SH-SY5Y (cell line): ENCODE measurements at regions not wholly inside any gene's neighbourhood (a gene's known extent, or its start where the extent isn't known, plus 50 kb on each side); places are given as distances from the start of the nearest gene placed in this dataset.

Source experiments
- GATA2 ChIP-seq: IDR thresholded peaks from 2 replicates; pipeline ENCODE4 v1.6.1; 2011; ENCODE audit warnings: mild to moderate bottlenecking, low read depth, low read length
- GATA3 ChIP-seq: IDR thresholded peaks from 2 replicates; pipeline ENCODE4 v1.6.1; 2011; ENCODE audit warnings: low read depth, mild to moderate bottlenecking, low read length, moderate library complexity

DNA sequence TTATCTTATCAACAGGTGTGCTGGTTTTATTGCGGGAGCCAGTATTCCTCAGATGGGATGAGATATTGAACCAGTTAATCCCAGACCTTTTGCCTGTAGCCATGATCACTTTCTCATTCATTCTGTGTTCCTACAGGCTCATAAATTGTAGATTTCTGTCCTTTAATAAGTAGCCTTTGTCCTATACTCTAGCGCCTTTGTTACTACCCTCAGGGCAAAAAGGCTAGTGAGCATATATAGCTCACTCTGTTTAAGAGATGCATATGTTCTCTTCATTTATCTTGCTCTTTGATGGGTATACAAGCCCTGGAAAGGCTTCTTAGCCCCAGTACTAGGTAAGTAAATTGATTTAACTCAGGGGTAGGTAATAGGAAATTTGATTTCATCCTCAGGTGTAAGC lies 95.1 kb downstream of the OXSM start:
- TF ChIP-seq GATA2, result no peak
- no peak for TF ChIP-seq GATA3

DNA sequence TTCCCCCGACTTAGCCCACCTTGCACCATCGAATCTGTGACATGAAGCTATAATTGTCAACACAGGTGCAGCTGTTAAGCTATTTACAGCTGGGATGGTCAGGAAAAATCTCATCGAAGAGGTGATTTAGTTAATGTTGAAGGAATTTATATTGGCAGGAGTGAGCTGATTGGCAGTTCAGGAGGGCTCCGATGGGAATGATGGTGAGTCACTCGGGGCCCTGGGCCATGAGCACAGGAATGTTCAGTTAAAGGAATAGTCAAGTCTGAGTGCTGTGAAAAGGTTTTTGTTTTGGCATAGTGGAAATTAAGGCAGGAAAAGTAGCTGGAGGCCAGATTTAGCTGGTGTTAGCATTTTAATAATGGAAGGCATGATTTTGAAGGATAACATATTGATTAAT lies 95.7 kb downstream of the OXSM start:
- TF ChIP-seq GATA3 (no peak), GATA2 (no peak)

DNA sequence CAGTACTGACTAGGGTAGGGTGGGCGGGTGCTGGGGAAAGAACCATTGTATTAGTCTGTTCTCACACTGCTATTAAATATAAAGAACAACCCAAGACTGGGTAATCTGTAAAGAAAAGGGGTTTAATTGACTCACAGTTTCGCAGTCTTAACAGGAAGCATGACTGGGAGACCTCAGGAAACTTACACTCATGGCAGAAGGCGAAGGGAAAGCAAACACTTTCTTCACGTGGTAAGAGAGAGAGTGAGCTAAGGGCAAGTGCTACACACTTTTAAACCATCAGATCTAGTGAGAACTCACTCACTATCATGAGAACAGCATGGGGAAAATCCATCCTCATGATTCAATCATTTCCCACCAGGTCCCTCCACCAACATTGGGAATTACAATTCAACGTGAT lies 98.0 kb downstream of the OXSM start:
- no peak for TF ChIP-seq GATA3
- TF ChIP-seq GATA2, result no peak

DNA sequence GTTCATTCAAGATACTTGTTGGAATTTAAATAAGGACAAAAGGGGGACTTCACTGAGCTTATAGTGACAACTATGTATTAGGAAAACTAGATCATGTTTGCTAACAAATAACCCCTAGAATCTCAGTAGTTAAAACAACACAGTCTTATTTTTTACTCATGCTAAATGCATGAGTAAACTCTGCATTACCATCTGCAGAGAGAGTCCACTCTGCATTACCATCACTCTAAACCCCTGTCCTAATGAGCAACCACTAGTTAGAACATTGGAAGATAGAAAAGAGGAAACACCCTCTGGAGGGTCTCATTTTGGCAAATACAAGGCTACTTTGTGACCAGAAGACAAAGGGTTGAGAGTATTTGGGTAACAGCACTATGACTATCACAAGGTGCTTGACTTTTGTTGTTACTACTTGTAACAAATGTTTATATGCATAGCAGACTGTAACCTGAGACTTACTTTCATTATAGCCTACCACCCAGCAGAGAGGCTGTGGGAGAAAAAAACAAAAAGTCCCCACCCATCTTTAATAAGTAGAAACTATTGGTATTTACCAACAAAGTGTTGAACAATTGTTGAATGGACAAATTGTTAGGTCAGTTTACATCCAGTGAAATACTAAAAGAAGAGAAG lies 99.1 kb downstream of the OXSM start:
- TF ChIP-seq GATA2 (no peak), GATA3 (no peak)

DNA sequence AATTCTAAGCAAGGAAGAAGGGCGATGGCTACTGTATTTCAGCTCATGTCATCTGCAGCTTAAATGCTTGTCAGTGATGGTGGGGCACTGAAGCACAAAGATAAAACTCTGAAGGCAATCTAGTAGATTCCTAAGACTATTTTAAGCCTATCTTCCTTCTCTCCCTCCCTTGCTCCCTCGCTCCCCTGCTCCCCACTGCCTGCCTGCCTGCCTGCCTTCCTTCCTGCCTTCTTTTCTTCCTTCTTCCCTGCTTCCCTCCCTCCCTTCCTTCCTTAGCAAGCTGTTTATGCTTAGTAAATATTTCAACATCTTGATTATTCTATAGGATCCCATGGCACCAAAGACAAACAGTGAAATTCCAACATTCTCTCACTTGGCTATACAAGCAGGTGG lies 99.6 kb downstream of the OXSM start:
- TF ChIP-seq GATA3, result no peak
- no peak for TF ChIP-seq GATA2

DNA sequence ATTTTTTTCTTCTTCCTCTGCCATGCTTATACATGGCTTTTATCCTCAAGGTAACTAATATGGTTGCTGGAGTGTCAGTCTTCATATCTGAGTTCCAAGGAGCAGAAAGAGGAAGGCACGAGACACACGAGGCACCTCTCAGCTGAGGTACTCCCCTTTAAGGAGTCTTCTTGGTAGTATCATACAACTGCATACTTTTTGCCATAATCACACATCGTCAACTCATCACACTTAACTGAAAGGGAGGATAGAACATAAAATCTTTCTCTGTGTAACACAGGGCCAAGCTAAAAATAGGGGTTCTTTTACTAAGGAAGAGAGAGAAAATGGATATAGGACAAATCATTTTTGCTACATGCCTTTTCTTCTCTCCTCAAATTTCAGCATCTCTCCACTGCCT lies 104.2 kb downstream of the OXSM start:
- TF ChIP-seq GATA3 (no peak), GATA2 (no peak)

DNA sequence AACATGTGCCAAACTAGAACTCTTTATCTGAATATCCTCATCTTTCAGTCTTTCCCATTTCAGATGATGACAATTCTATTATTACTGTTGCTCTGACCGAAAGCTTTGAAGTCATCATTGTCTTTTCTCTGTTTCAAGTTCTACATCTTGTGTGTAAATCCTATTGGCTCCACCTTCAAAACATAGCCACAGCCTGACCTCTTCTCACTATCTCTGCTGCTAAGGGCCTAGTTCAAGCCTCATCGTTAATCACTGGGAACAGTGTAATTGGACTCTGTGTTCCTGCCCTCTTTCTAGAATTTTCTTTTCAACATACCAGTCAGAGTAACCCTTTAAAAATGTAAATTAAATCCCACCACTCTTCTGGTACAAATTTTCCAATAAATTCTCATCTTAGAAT lies 105.1 kb downstream of the OXSM start:
- TF ChIP-seq GATA2 (no peak), GATA3 (no peak)

DNA sequence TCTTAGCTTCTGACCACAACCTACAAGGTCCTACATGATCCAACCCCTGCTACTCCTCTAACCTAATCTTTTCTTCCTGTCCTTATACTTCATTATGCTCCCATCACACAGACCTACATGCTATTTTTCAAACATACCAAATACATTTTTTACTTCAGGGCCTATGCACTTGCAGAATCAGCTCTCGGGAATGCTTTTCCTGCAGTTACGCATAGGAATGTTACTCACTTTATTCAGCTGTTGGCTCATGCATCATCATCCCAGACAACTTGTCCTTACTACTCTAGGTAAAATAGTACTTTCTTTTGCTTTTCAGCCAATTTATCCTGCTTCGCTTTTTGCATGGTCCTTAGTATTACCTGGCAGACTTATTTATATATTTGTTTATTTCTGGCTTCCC lies 105.6 kb downstream of the OXSM start:
- no peak for TF ChIP-seq GATA3
- no peak for TF ChIP-seq GATA2

DNA sequence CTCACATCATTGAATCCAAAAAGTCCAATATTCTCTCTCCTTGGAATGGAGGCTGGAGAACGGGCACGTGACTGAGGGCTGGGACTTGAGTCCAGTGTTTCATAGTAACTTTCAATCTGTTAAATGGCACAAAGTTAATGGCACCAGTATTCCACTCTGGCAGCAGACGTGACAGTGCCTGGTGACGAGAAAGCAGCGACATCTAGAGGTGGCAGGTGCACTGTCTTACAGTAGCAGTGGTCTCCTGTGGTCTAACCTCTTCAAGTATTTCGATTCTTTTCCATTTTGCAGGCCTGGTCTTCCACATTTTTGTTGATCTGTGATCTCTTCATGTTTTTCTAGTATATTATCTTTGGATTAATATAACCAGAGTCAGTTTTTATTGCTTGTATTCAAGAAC lies 107.1 kb downstream of the OXSM start:
- TF ChIP-seq GATA3, result no peak
- no peak for TF ChIP-seq GATA2

DNA sequence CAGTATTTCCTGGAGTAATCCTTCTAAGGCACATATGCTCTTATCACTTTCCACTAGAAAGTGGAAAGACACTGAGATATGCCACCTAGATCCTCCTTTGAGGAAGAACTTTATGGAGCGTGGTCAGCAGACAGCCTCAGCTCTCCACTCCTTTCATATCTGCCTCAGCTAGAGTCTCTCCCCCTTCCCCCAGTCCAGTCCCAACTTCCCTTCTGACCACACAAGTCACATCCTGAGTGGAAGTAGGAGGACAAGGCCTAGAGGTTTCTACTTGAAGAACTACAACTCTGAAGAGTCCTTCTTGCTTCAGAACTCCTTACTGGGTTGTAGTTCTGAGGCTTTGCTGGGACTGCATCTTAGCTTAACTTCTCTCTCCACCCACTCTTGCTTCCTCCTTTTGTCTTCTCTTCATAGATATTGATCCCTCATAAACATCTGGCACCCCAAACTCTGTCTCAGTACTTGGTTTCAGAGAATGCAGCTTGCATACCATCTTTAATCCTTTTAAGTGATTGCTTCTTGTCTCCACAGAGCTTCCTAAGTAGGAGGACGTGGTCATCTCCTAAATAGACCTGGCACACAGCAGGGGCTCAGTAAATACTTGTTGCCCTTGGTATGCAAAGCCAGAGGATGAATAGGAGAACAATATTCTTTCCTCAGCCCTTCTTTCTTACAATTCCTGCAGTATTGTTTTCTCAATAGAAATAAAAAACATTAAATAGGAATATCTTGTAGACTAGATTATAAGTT lies 109.6 kb downstream of the OXSM start:
- TF ChIP-seq GATA3, result no peak
- no peak for TF ChIP-seq GATA2

DNA sequence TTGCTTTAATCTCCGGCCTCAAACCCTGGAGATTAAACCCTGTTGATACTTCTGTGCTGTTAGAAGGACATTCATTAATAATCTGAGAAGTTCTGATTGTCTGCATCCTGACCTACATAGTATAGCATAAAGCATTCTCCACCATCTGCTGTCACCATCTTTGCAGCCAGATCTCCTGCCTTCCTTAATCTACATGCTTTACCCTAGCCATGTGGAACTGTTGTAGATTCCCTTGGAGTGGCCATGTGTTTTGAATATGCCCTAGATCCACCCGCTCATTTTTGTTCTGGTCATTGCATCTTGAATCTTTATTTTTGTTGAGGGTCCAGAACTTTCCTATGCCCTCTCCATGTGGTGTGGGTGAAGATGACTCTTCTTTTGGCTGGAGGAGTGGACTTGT lies 110.3 kb downstream of the OXSM start:
- TF ChIP-seq GATA2 (no peak), GATA3 (no peak)

DNA sequence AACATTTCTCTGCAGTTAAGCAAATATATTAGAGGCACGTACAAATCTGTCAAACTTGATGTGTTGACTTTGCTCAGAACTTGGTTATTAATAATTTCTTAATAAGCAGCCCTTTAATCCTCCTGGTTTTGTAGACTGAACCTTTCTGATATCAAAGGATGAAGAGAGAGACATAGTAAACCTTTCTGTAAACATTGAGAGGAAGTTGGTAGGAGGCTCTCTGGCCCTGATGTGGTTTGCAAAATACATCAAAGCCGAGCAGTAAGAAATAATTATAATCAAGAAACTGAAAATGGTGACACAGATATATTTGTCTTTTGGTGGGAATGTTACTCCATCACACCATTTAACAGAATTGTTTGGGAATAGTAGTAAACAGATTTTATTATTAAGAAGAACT lies 111.9 kb downstream of the OXSM start:
- TF ChIP-seq GATA2 (no peak), GATA3 (no peak)

DNA sequence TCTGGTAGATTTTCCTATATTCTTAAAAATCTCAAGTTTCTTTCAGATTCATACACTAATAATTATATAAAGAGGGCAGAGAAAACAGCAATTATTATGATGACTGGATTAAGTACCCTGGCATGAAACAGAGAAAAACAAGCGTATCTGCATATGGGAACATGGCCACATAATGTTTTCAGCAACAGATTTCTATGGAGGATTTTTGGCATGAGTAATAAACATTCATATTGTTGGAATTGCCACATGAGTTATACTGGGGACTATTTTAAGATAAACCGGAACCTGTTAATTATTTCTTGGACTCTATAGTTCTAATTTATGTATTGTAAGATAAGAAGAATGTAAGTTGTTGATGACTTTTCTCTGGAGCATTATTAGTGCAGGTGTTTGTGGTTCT lies 112.7 kb downstream of the OXSM start:
- TF ChIP-seq GATA3 (no peak), GATA2 (no peak)

DNA sequence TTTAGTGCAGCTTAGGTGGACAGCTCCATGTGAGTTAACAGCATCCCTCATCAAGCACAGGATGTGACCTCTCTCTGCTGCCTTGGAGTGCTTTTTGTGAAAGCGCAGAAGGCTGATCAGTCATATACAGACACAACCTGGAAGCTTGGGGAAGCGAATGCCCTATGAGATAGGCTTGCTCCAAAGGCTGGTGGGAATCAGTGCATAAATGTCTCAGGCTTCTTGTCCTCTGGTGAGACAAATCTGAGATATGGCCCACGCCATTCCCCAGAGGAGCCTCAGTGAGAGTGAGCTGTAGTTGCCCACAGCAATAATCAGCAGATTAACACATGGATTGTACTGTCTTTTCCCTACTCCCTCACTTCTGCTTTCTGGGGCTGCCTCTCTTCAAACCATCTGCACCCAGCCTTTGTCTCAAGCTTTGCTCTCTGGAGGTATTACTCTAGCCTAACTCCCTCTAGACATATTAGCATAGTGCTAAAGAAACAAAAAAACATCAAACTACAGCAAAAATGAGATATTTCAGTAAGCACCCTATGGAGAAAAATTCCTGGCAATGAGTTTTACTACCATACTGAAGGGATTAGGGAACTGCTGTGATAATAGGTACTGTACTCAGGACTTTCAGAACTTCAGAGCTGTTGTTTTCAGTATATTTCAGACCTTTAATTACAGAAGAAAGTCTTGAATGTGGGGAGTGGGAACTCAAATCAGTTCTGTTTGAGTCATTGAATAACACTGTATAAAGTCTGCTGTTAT lies 113.7 kb downstream of the OXSM start:
- TF ChIP-seq GATA2, result no peak
- no peak for TF ChIP-seq GATA3

DNA sequence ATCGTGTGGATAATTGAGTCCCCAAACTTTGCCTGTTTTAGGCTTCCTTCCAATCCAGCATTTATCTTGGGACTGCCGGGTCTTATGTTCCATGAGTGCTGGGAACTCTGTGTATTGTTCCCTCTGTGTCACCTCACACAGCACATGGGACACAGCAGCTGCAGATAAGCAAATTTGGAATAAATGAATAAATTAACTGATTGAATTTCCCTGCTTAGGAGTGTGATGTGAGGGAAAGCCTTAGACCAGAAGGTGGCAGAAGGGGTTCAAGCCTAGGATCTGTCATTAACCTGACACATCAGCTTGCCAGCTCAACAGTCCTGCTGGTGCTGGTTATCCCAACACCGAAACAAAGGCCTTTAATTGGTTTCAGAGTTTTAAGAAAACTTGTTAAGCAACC lies 114.3 kb downstream of the OXSM start:
- TF ChIP-seq GATA3, result no peak
- no peak for TF ChIP-seq GATA2
